Epithelial cell of proximal tubule (primary cell): ENCODE measurements at regions not wholly inside any gene's neighbourhood (a gene's known extent, or its start where the extent isn't known, plus 50 kb on each side); places are given as distances from the start of the nearest gene placed in this dataset.
A peak's percentile ranks its signal among the peaks of the same experiment; 100 is the strongest.

Experiments
- DNase-seq: peaks from one replicate; pipeline ENCODE4 v3.0.0-alpha.2; 2011; ENCODE audit warnings: low read depth
- H3K4me3 ChIP-seq: 2 replicates; pipeline ENCODE4 v1.5.1; 2011; ENCODE audit warnings: low read depth, mild to moderate bottlenecking, low read length
- CTCF ChIP-seq: conservative IDR thresholded peaks from 2 replicates; pipeline ENCODE4 v1.5.1; 2012; ENCODE audit warnings: low read depth, mild to moderate bottlenecking, low read length

GRCh38 chr7:26594553-26594952 is 269.8 kb downstream of the SKAP2 start:
- H3K4me3 ChIP-seq = no peak overlapping the region
- no peak for DNase-seq
- no peak for TF ChIP-seq CTCF

GRCh38 chr7:26598867-26599266 is 265.5 kb downstream of the SKAP2 start:
- no peak for DNase-seq
- H3K4me3 ChIP-seq = no peak overlapping the region
- no peak for TF ChIP-seq CTCF

- H3K4me3 ChIP-seq = no peak overlapping the region
- DNase-seq = no peak
- TF ChIP-seq CTCF = no peak
Observed at GRCh38 chr7:26599982-26600381, 264.4 kb downstream of the SKAP2 start.

DNA sequence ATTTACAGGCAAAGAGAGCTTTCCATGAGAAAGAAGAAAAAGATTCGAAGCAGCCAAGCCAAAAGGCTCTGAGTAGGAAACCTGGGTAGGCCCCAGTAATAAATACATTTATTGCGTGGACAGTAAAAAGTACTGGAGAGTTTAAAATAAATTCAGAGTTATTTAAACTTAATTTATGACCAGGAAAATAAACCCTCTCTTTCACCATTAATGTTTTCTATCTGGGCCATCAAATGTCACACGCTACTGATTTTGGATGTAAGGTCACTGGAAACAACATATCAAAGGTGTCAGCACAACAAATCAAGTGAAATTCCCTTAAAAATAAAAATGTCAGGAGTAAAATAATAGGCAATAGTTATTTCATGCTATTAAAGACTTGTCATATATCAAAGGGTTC is 264.0 kb downstream of the SKAP2 start:
- no peak for TF ChIP-seq CTCF
- no peak overlapping the region for H3K4me3 ChIP-seq
- no peak for DNase-seq

DNA sequence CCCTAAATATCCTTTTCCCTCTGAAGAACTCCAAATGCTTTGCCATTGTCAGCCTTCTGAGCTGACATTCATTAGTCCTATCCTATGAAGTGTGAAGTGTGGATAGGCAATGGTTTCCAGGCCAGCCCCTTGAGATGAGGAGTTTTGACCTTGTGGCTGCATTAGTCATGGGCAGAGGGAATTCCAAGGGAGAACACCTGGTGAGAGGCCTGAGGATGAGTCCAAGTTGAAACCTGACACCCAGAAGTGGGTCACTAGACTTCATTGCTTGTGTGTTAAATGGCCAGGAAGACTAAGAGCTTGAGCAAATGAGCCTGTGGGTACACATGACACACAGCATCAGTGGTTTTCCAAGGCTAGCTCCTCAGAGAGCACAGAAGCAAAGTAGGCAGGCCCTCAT is 260.8 kb downstream of the SKAP2 start:
- TF ChIP-seq CTCF = no peak
- H3K4me3 ChIP-seq = no peak overlapping the region
- DNase-seq = peak; percentile 83

GRCh38 chr7:26608402-26608801 is 256.0 kb downstream of the SKAP2 start:
- no peak for TF ChIP-seq CTCF
- DNase-seq = no peak
- no peak overlapping the region for H3K4me3 ChIP-seq

- DNase-seq = no peak
- TF ChIP-seq CTCF = no peak
- no peak overlapping the region for H3K4me3 ChIP-seq
Observed at GRCh38 chr7:26609082-26609481, 255.3 kb downstream of the SKAP2 start.
